ENCODE measurements at regions not wholly inside any gene's neighbourhood (a gene's known extent, or its start where the extent isn't known, plus 50 kb on each side); places are given as distances from the start of the nearest gene placed in this dataset.

DNA sequence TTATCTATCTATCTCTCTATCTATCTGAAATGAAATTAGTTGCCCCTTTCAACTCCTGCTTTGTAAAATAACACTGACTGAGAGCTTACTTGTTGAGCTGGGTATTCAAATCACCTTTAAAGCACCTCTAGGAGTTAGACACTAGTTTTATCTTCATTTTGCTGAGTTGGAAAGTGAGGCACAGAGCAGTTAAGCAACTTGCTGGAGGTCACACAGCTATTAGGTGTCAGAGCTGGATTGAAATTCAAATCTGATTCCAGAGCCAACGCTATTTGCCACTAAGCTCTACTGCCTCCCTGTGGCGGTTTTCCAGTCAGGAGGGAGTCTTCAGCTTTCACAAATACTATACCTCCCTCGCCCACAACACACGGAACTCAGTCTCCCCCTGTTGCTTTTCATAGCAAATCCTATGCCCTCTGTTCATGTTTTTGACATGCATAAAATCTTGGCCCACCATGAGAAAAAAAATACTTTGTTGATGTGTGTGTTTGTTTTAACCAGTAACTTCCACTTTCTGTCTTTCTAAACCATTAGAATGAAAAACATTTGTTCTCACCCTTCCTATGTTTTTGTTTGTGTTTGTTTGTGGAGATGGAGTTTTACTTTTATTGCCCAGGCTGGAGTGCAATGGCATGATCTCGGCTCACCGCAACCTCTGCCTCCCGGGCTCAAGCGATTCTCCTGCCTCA is 74.8 kb upstream of the SMURF2 start (continued):
- TF ChIP-seq ZMYM3 (CRISPR knock-in tag; IDR thresholded peaks at IDR 0.05) (peak; percentile 73; the same call in 1 of the 2 replicates), RFXAP (CRISPR knock-in tag; IDR thresholded peaks at IDR 0.05; ENCODE audit: borderline replicate concordance) (no peak), ATF6 (CRISPR knock-in tag; conservative IDR thresholded peaks at IDR 0.05) (no peak), SPEN (CRISPR knock-in tag; IDR thresholded peaks at IDR 0.05; ENCODE audit: low read depth) (no peak), ERF (CRISPR knock-in tag; IDR thresholded peaks at IDR 0.05) (peak; percentile 73; the same call in 1 of the 2 replicates), ZFP36L1 (CRISPR knock-in tag; IDR thresholded peaks at IDR 0.05) (no peak), ZNF749 (CRISPR knock-in tag; IDR thresholded peaks at IDR 0.05; ENCODE audit: borderline replicate concordance) (no peak), SATB2 (CRISPR knock-in tag; IDR thresholded peaks at IDR 0.05) (no peak), NR2F1 (CRISPR knock-in tag; IDR thresholded peaks at IDR 0.05) (0 out of 4 replicates have a peak, but pooled peaks of 1 of the 2 experiments have one; percentile 16), STAT6 (CRISPR knock-in tag; IDR thresholded peaks at IDR 0.05; ENCODE audit: borderline replicate concordance) (no peak), HMGXB4 (CRISPR knock-in tag; IDR thresholded peaks at IDR 0.05; ENCODE audit: borderline replicate concordance in 1 of 2, low read depth in 1 of 2) (peak in 1 of 2 experiments; percentile 49; a peak in 1 of 4 replicates), ZNF10 (CRISPR knock-in tag; IDR thresholded peaks at IDR 0.05; ENCODE audit: borderline replicate concordance, low read depth) (no peak), HDAC6 (IDR thresholded peaks at IDR 0.05; ENCODE audit: low read depth, low read length) (no peak), FOSL2 (CRISPR knock-in tag; IDR thresholded peaks at IDR 0.05) (peak; percentile 48; the same call in 1 of the 2 replicates), ZFAT (CRISPR knock-in tag; conservative IDR thresholded peaks at IDR 0.05) (no peak)
- TF ChIP-seq, protein P1, sequence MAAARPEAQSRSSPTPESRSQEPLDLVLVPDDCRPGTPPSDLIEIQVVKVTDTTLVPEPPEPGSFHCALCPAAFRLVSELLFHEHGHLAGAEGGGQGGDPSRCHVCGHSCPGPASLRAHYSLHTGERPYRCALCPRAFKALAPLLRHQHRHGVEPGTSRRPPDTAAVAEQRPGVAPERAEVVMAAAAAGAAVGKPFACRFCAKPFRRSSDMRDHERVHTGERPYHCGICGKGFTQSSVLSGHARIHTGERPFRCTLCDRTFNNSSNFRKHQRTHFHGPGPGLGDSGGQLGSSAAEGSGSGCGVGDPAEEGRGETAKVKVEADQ (CRISPR knock-in tag; IDR thresholded peaks at IDR 0.05; ENCODE audit: borderline replicate concordance) = no peak
- TF ChIP-seq, protein P2, sequence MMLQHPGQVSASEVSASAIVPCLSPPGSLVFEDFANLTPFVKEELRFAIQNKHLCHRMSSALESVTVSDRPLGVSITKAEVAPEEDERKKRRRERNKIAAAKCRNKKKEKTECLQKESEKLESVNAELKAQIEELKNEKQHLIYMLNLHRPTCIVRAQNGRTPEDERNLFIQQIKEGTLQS (CRISPR knock-in tag; IDR thresholded peaks at IDR 0.05) = no peak
- TF ChIP-seq, protein P3, sequence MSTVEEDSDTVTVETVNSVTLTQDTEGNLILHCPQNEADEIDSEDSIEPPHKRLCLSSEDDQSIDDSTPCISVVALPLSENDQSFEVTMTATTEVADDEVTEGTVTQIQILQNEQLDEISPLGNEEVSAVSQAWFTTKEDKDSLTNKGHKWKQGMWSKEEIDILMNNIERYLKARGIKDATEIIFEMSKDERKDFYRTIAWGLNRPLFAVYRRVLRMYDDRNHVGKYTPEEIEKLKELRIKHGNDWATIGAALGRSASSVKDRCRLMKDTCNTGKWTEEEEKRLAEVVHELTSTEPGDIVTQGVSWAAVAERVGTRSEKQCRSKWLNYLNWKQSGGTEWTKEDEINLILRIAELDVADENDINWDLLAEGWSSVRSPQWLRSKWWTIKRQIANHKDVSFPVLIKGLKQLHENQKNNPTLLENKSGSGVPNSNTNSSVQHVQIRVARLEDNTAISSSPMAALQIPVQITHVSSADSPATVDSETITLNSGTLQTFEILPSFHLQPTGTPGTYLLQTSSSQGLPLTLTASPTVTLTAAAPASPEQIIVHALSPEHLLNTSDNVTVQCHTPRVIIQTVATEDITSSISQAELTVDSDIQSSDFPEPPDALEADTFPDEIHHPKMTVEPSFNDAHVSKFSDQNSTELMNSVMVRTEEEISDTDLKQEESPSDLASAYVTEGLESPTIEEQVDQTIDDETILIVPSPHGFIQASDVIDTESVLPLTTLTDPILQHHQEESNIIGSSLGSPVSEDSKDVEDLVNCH (CRISPR knock-in tag; IDR thresholded peaks at IDR 0.05) = no peak

All from HepG2 (cell line).